ENCODE measurements at regions not wholly inside any gene's neighbourhood (a gene's known extent, or its start where the extent isn't known, plus 50 kb on each side); places are given as distances from the start of the nearest gene placed in this dataset.

DNA sequence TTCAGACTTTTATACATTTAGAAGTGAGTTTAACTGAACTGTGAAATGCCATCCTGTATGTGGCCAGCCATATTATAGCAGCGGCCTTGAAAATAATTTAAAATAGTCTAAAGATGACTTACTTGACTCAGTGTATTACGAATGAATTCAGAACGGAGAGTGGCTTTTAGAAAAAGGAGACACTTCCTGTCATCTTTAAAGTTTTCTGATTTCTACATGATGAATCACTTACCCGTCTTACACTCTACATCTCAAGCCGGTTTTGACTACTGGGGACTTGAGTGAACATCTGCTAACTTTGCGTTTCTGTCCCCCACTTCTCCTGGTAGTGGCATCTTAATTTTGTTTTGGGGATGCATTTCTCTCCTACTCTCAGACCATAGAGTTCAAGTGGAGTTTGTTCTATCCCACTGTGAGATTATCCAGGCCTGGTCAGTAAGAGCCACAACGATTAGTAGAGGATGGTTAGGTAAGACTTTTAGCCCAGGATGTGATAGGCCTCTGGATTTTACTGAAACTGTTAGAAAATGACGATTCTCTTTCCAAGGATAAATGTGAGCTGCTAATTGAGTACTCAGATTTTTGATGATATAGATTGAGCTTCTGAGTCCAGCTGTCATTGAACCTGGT is 175.4 kb upstream of the CADPS start:
- no peak overlapping the region for H3K27ac ChIP-seq (ENCODE audit: low read depth, low read length)
- no peaks in the 10 kb centered on the region for H3K4me1 ChIP-seq (ENCODE audit: control insufficient read depth, insufficient read depth, low read length)
- H3K27me3 ChIP-seq (ENCODE audit: control insufficient read depth, insufficient read depth, low read length), result no peaks in the 10 kb centered on the region
- H3K36me3 ChIP-seq (ENCODE audit: control insufficient read depth, insufficient read depth, low read length), result no peaks in the 10 kb centered on the region
- H3K4me3 ChIP-seq (ENCODE audit: low read depth, low read length), result no peak overlapping the region
- no peak for DNase-seq (ENCODE audit: low read depth in 4 of 6, low spot score in 6 of 6)
- WGBS (ENCODE audit: insufficient coverage), result 86% methylated on average over 1 of the region's 8 CpGs
- no peaks in the 10 kb centered on the region for H3K9me3 ChIP-seq (ENCODE audit: control insufficient read depth, insufficient read depth, low read length)

DNA sequence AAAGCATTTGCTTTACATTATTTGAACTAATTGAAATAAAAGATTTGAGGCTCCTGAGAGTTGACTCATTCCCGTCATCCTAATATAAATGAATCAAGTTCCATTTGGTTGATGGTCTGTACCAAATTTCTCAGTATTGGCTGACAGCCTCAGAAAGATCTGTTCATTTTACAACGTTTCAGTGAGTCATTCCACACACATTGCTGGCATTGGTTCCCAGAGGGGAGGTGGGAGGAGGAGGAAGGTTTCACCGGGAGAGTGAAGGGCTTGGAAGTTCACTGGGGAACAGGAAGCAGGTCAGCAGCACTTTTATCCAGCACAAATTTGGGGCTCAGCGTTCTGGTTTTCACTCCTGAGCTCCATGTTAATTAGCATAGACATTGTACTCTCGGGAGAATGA is 176.7 kb upstream of the CADPS start:
- Histone ChIP-seq H3K27me3 (ENCODE audit: control insufficient read depth, insufficient read depth, low read length) (no peaks in the 10 kb centered on the region), H3K4me3 (ENCODE audit: low read depth, low read length) (no peak overlapping the region), H3K36me3 (ENCODE audit: control insufficient read depth, insufficient read depth, low read length) (no peaks in the 10 kb centered on the region), H3K4me1 (ENCODE audit: control insufficient read depth, insufficient read depth, low read length) (no peaks in the 10 kb centered on the region), H3K27ac (ENCODE audit: low read depth, low read length) (no peak overlapping the region), H3K9me3 (ENCODE audit: control insufficient read depth, insufficient read depth, low read length) (no peaks in the 10 kb centered on the region)
- peak in 2 of 6 donors; percentile 7 to 55 for DNase-seq (ENCODE audit: low read depth in 4 of 6, low spot score in 6 of 6)
- WGBS (ENCODE audit: insufficient coverage), result no CpG with 5 or more reads among the region's 5 CpGs

DNA sequence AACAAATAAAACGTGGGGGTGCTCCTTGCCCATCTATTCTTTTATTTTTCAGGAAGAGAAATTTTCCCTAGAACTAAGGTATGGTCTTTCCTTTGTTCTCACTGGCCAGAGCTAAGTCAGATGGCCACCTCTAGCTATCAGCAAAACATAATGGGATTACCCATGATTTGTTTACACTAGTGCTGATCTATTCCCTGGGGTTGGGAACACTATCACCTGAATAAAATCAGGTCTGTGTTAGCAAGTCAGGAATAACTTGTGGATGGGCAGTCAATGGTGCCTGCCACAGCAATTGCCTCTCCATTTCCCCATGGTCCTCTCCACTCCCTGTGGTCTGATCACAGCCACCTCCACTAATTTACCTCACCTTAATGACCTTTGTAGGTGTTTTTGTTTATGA is 181.7 kb upstream of the CADPS start:
- no peaks in the 10 kb centered on the region for H3K27me3 ChIP-seq (ENCODE audit: control insufficient read depth, insufficient read depth, low read length)
- no peak overlapping the region for H3K4me3 ChIP-seq (ENCODE audit: low read depth, low read length)
- no peaks in the 10 kb centered on the region for H3K36me3 ChIP-seq (ENCODE audit: control insufficient read depth, insufficient read depth, low read length)
- H3K4me1 ChIP-seq (ENCODE audit: control insufficient read depth, insufficient read depth, low read length), result no peaks in the 10 kb centered on the region
- no peaks in the 10 kb centered on the region for H3K9me3 ChIP-seq (ENCODE audit: control insufficient read depth, insufficient read depth, low read length)
- no peak overlapping the region for H3K27ac ChIP-seq (ENCODE audit: low read depth, low read length)
- WGBS (ENCODE audit: insufficient coverage), result 20% methylated on average over 1 of the region's 1 CpG
- no peak for DNase-seq (ENCODE audit: low read depth in 4 of 6, low spot score in 6 of 6)

DNA sequence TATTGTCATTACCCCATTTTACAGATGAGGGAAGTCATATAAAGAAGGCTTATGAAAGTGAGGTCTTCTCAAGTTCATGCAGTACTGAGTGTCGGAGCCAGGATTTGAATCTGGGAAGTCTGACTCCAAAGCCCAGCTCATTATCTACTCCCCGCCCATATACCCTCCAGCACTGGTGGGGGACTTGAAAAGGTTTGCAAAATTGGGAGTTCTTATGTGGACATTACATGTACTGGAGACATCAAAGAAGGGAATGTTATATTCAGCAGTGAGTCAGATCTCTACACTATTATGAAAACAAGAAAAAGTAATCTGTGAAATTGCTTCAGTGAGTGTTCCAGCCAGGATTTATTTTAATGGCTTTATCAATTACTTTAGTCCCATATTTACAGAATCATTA is 185.2 kb upstream of the CADPS start:
- no CpG with 5 or more reads among the region's 2 CpGs for WGBS (ENCODE audit: insufficient coverage)
- no peaks in the 10 kb centered on the region for H3K36me3 ChIP-seq (ENCODE audit: control insufficient read depth, insufficient read depth, low read length)
- no peak overlapping the region for H3K27ac ChIP-seq (ENCODE audit: low read depth, low read length)
- DNase-seq (ENCODE audit: low read depth in 4 of 6, low spot score in 6 of 6), result no peak
- no peaks in the 10 kb centered on the region for H3K4me1 ChIP-seq (ENCODE audit: control insufficient read depth, insufficient read depth, low read length)
- no peaks in the 10 kb centered on the region for H3K9me3 ChIP-seq (ENCODE audit: control insufficient read depth, insufficient read depth, low read length)
- no peaks in the 10 kb centered on the region for H3K27me3 ChIP-seq (ENCODE audit: control insufficient read depth, insufficient read depth, low read length)
- H3K4me3 ChIP-seq (ENCODE audit: low read depth, low read length), result no peak overlapping the region

DNA sequence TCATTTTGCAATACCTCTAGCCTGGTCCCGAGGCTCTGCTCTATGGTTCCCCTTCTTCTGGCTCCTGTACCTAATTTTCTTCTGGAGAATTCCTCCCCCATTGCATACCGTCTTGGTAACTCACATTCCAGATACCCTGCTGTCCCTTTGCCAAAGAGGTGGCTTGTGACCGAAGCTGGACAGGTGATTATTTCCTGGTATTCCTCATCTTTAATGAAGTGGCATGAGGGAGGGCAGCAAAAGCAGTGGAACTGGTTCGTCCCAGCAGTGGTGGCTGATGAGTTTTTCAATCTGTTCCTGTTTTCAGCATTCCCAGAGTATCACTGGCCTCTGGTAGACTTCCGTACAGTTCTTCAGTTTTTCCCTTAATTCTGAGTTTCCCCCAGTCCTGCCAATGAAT is 186.2 kb upstream of the CADPS start:
- 85% methylated on average over 5 of the region's 5 CpGs for WGBS (ENCODE audit: insufficient coverage)
- DNase-seq (ENCODE audit: low read depth in 4 of 6, low spot score in 6 of 6), result no peak
- Histone ChIP-seq H3K9me3 (ENCODE audit: control insufficient read depth, insufficient read depth, low read length) (no peaks in the 10 kb centered on the region), H3K27me3 (ENCODE audit: control insufficient read depth, insufficient read depth, low read length) (no peaks in the 10 kb centered on the region), H3K27ac (ENCODE audit: low read depth, low read length) (no peak overlapping the region), H3K36me3 (ENCODE audit: control insufficient read depth, insufficient read depth, low read length) (no peaks in the 10 kb centered on the region), H3K4me1 (ENCODE audit: control insufficient read depth, insufficient read depth, low read length) (no peaks in the 10 kb centered on the region), H3K4me3 (ENCODE audit: low read depth, low read length) (no peak overlapping the region)

DNA sequence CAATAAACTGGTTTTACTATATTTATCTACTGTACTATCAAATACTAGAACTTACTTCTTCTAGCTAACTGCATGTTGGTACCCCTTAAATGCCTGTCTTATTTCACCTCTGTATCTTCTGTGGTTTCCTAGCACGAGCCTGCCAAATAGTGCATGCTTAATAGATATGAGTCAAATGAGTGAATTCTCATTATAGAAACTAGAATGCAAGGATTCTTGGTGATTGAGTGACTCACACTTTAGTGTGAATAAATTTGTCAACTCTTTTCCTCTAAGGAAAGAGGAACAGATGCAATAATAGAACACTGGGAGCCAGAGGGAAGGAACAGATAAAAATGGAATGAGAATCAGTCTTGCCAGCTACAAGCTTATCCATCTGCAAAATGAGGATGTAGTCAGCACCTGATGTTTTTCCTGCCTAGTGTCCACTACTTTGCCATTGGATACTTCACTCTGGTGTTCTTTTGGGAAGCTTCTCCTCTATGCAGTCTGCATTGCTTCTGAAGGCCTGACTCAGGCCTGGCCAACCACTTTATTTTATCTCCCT is 189.1 kb upstream of the CADPS start:
- no peaks in the 10 kb centered on the region for H3K4me1 ChIP-seq (ENCODE audit: control insufficient read depth, insufficient read depth, low read length)
- no CpG with 5 or more reads among the region's 1 CpG for WGBS (ENCODE audit: insufficient coverage)
- no peaks in the 10 kb centered on the region for H3K9me3 ChIP-seq (ENCODE audit: control insufficient read depth, insufficient read depth, low read length)

DNA sequence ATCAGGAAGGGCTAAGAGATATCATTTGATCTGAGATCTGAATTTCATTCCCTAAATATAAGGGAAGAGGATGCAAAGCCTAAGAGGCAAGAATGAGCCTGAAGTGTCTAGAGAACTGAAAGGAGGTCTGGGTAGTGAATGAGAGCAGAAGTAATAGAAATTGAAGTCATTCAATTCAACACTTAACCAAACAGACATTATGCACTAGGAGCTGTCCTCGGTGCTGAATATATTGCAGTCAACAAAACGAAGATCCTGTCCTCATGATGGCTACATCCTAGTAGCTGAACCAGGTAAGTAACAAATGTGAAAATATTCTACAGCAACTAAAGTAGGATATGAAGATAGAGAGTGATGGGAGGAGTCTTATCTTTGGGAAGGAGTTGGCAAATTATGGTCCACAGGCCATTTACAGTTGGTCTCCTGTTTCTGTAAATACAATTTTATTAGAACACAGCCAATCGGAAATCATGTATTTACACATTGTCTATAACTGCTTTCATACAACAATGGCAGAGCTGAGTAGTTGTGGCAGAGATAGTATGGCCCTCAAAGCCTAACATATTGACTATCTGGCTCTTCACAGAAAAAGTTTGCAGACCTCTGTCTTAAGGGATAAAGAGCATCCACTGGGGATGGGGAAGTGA is 192.9 kb upstream of the CADPS start:
- no CpG with 5 or more reads among the region's 3 CpGs for WGBS (ENCODE audit: insufficient coverage)
- H3K27me3 ChIP-seq (ENCODE audit: control insufficient read depth, insufficient read depth, low read length), result no peaks in the 10 kb centered on the region
- H3K9me3 ChIP-seq (ENCODE audit: control insufficient read depth, insufficient read depth, low read length), result no peaks in the 10 kb centered on the region
- H3K4me1 ChIP-seq (ENCODE audit: control insufficient read depth, insufficient read depth, low read length), result no peaks in the 10 kb centered on the region
- H3K4me3 ChIP-seq (ENCODE audit: low read depth, low read length), result no peak overlapping the region
- no peak overlapping the region for H3K27ac ChIP-seq (ENCODE audit: low read depth, low read length)
- DNase-seq (ENCODE audit: low read depth in 4 of 6, low spot score in 6 of 6), result peak in 3 of 6 donors; percentile 12 to 62 (median 24)
- H3K36me3 ChIP-seq (ENCODE audit: control insufficient read depth, insufficient read depth, low read length), result no peaks in the 10 kb centered on the region

More for the DNA sequence above, 189.1 kb upstream of the CADPS start:
- H3K36me3 ChIP-seq (ENCODE audit: control insufficient read depth, insufficient read depth, low read length), result no peaks in the 10 kb centered on the region
- no peak overlapping the region for H3K27ac ChIP-seq (ENCODE audit: low read depth, low read length)
- DNase-seq (ENCODE audit: low read depth in 4 of 6, low spot score in 6 of 6), result no peak
- H3K27me3 ChIP-seq (ENCODE audit: control insufficient read depth, insufficient read depth, low read length), result no peaks in the 10 kb centered on the region
- no peak overlapping the region for H3K4me3 ChIP-seq (ENCODE audit: low read depth, low read length)

DNA sequence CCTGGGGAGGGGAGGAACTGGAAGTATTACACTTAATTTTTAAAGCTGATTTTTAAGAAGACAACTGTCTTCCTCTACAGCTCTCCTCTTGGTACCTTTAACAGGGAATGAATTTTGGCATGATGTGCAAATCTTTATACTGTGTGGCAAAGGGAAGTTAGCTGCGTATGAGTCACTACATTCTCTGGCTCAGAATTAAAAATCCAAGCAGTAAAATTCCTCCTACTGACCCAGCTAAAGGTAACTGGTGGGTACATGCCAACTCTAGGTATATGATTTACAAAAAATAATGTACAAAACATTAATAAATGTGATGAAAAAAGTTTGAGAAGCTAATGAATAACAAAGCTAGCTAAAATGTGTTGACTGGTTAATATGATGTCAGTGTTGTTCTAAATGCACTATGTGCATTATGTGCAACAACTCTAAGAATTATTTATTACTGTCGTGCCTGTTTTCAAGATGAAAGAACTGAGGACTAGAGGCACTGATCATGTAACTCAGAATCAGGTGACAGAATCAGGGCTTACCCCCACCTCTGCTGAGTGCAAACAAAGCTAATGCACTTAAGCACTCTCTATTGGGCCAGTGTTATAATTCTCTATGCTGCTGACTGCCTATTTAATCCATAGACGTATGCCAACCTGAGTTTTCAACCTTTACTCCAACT is 194.7 kb upstream of the CADPS start:
- WGBS (ENCODE audit: insufficient coverage), result 80% methylated on average over 1 of the region's 3 CpGs

DNA sequence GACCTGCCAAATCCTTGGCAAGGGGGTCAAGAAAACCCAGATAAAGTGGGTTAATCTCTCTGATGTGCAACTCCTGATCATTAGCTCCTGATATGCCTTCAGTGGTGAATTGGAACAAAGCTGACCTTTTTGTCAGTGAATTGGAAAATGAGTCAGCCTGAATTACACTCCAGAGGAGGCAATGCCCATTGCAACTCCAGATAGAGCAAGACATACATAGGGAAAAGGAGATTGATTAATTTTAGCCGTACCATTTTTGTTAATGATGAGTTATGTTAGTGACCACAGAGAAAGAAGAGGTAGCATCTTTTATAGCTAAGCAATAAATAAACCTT is 195.2 kb upstream of the CADPS start:
- Histone ChIP-seq H3K9me3 (ENCODE audit: control insufficient read depth, insufficient read depth, low read length) (no peaks in the 10 kb centered on the region), H3K27ac (ENCODE audit: low read depth, low read length) (no peak overlapping the region), H3K4me1 (ENCODE audit: control insufficient read depth, insufficient read depth, low read length) (no peaks in the 10 kb centered on the region), H3K4me3 (ENCODE audit: low read depth, low read length) (no peak overlapping the region), H3K27me3 (ENCODE audit: control insufficient read depth, insufficient read depth, low read length) (no peaks in the 10 kb centered on the region), H3K36me3 (ENCODE audit: control insufficient read depth, insufficient read depth, low read length) (no peaks in the 10 kb centered on the region)
- no peak for DNase-seq (ENCODE audit: low read depth in 4 of 6, low spot score in 6 of 6)
- WGBS (ENCODE audit: insufficient coverage), result no CpG with 5 or more reads among the region's 1 CpG

More for the DNA sequence above, 194.7 kb upstream of the CADPS start:
- no peak for DNase-seq (ENCODE audit: low read depth in 4 of 6, low spot score in 6 of 6)
- no peaks in the 10 kb centered on the region for H3K4me1 ChIP-seq (ENCODE audit: control insufficient read depth, insufficient read depth, low read length)
- no peaks in the 10 kb centered on the region for H3K36me3 ChIP-seq (ENCODE audit: control insufficient read depth, insufficient read depth, low read length)
- H3K27ac ChIP-seq (ENCODE audit: low read depth, low read length), result no peak overlapping the region
- H3K9me3 ChIP-seq (ENCODE audit: control insufficient read depth, insufficient read depth, low read length), result no peaks in the 10 kb centered on the region
- no peak overlapping the region for H3K4me3 ChIP-seq (ENCODE audit: low read depth, low read length)
- no peaks in the 10 kb centered on the region for H3K27me3 ChIP-seq (ENCODE audit: control insufficient read depth, insufficient read depth, low read length)

DNA sequence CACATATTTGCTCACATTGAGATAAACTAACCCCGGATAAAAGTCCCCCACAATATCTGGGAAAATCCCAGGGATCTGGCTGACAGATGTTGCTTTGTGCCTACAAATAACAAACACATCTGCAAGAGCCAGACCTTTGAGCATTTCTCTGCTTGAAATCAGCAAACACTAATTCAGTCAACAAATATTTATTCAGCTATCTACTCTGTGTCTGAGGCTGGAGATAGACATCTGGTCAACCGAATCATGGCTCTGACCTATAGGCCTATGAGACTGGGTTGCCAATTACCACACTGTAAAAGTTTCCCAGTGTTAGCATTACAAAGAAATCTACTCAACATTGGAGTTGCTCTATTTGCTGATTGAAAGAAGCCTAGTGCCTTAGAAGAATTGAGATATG is 201.1 kb upstream of the CADPS start:
- DNase-seq (ENCODE audit: low read depth in 4 of 6, low spot score in 6 of 6), result no peak
- H3K36me3 ChIP-seq (ENCODE audit: control insufficient read depth, insufficient read depth, low read length), result no peaks in the 10 kb centered on the region
- 33% methylated on average over 1 of the region's 2 CpGs for WGBS (ENCODE audit: insufficient coverage)
- no peaks in the 10 kb centered on the region for H3K27me3 ChIP-seq (ENCODE audit: control insufficient read depth, insufficient read depth, low read length)
- H3K4me1 ChIP-seq (ENCODE audit: control insufficient read depth, insufficient read depth, low read length), result no peaks in the 10 kb centered on the region
- H3K4me3 ChIP-seq (ENCODE audit: low read depth, low read length), result no peak overlapping the region
- H3K27ac ChIP-seq (ENCODE audit: low read depth, low read length), result no peak overlapping the region
- no peaks in the 10 kb centered on the region for H3K9me3 ChIP-seq (ENCODE audit: control insufficient read depth, insufficient read depth, low read length)

Data from spinal cord (tissue), 9 donors.